ENCODE measurements at regions not wholly inside any gene's neighbourhood (a gene's known extent, or its start where the extent isn't known, plus 50 kb on each side); places are given as distances from the start of the nearest gene placed in this dataset.
"Not testable (repeated sequence)": the region's sequence is repeated elsewhere in the genome, so short reads cannot be mapped to it uniquely, and the experiment has no call there.

DNA sequence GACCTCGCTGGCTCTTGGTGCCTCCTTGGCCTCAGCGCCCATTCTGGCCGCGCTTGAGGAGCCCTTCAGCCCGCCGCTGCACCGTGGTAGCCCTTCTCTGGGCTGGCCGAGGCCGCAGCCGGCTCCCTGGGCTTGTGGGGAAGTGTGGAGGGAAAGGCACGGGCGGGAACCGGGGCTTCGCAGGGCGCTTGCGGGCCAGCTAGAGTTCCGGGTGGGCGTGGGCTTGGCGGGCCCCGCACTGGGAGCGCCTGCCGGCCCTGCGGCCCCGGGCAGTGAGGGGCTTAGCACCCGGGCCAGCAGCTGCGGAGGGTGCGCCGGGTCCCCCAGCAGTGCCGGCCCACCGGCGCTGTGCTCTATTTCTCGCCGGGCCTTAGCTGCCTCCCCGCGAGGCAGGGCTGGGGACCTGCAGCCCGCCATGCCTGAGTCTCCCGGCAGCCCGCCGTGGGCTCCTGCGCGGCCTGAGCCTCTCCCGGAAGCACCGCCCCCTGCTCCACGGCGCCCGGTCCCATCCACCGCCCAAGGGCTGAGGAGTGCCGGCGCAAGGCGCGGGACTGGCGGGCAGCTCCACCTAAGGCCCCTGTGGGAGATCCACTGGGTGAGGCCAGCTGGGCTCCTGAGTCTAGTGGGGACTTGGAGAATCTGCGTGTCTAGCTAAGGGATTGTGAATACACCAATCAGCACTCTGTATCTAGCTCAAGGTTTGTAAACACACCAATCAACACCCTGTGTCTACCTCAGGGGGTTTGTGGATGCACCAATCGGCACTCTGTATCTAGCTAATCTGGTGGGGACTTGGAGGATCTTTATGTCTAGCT, 141.1 kb downstream of the SLCO4C1 start:
- H3K9me3 ChIP-seq (ENCODE audit: low read length); H2AFZ ChIP-seq (ENCODE audit: low read depth, low read length); H3K4me1 ChIP-seq (ENCODE audit: insufficient read depth, low read length); H3K4me3 ChIP-seq (ENCODE audit: low read length); H3K36me3 ChIP-seq (ENCODE audit: insufficient read depth, low read length); H3K27me3 ChIP-seq (ENCODE audit: insufficient read depth, low read length): not testable (repeated sequence)

GRCh38 chr5:102154291-102154690, 141.8 kb downstream of the SLCO4C1 start:
- H2AFZ ChIP-seq (ENCODE audit: low read depth, low read length), result peak overlapping the region; percentile 55
- H3K27me3 ChIP-seq (ENCODE audit: insufficient read depth, low read length), result no peaks in the 10 kb centered on the region
- H3K4me3 ChIP-seq (ENCODE audit: low read length), result no peak overlapping the region
- no peaks in the 10 kb centered on the region for H3K36me3 ChIP-seq (ENCODE audit: insufficient read depth, low read length)
- H3K4me1 ChIP-seq (ENCODE audit: insufficient read depth, low read length), result no peaks in the 10 kb centered on the region
- no peaks in the 10 kb centered on the region for H3K9me3 ChIP-seq (ENCODE audit: low read length)

DNA sequence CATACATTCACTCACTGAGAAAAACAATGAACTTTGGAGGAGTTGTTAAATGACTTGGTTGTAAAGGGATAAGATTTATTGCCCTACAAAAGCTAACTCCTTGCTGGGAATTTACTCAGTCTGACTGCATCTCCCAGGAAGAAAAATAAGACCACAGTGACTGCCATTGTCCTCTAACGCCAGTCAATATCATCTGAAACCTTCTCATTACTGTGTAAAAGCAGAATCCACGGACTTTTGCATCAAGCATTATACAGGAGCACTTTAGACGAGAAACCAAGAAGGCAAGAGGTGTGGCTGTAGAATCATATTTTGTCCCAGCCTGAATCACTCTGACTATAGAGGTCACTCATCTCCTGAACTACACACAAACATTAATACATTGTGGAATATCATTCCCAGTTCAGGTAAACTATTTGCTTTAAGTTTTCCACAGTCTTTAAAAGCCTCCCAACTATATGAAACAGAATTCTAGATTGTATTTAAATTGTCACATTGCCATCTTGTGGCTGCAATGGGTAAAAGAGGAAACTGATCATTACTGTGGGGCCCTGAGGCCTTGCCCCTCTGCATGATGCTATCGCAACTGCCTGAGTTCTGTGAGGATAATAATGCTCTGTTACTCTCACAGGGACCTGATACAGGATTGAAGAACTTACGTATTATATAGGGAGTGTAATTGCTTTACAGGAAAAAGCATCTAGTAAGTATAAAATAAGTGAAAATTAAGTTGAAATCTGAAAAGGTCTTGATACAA, 142.9 kb downstream of the SLCO4C1 start:
- Histone ChIP-seq H3K27me3 (ENCODE audit: insufficient read depth, low read length) (no peaks in the 10 kb centered on the region), H3K36me3 (ENCODE audit: insufficient read depth, low read length) (no peaks in the 10 kb centered on the region), H2AFZ (ENCODE audit: low read depth, low read length) (peak overlapping the region; percentile 55), H3K4me1 (ENCODE audit: insufficient read depth, low read length) (no peaks in the 10 kb centered on the region), H3K9me3 (ENCODE audit: low read length) (no peaks in the 10 kb centered on the region), H3K4me3 (ENCODE audit: low read length) (no peak overlapping the region)

DNA sequence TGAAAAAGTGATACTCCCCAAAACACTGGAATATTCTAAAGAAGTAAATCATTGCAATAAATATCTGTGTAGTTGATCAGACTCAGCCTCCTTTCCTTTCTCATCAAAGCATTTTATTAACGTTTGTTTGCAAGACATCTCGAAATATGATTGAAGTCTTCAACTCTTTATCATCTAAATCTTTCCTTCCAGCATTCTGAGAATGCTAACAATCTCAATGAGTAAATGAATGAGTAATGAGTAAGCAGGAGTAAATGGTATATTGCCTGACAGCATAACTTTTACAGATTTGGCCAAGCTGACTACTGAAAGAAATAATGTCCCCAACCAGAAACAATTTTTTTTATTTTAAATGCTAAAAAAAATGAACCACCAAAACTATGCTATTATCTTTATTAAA, 157.1 kb downstream of the SLCO4C1 start:
- H3K27me3 ChIP-seq (ENCODE audit: insufficient read depth, low read length), result no peaks in the 10 kb centered on the region
- no peak overlapping the region for H3K4me3 ChIP-seq (ENCODE audit: low read length)
- H3K36me3 ChIP-seq (ENCODE audit: insufficient read depth, low read length), result no peaks in the 10 kb centered on the region
- H2AFZ ChIP-seq (ENCODE audit: low read depth, low read length), result no peak overlapping the region
- H3K9me3 ChIP-seq (ENCODE audit: low read length), result no peaks in the 10 kb centered on the region
- no peaks in the 10 kb centered on the region for H3K4me1 ChIP-seq (ENCODE audit: insufficient read depth, low read length)

GRCh38 chr5:102138243-102138653, 157.8 kb downstream of the SLCO4C1 start:
- Histone ChIP-seq H3K4me3 (ENCODE audit: low read length) (no peak overlapping the region), H3K27me3 (ENCODE audit: insufficient read depth, low read length) (no peaks in the 10 kb centered on the region), H2AFZ (ENCODE audit: low read depth, low read length) (no peak overlapping the region), H3K36me3 (ENCODE audit: insufficient read depth, low read length) (no peaks in the 10 kb centered on the region), H3K9me3 (ENCODE audit: low read length) (no peaks in the 10 kb centered on the region), H3K4me1 (ENCODE audit: insufficient read depth, low read length) (no peaks in the 10 kb centered on the region)

- Histone ChIP-seq H3K4me1 (ENCODE audit: insufficient read depth, low read length) (no peaks in the 10 kb centered on the region), H3K36me3 (ENCODE audit: insufficient read depth, low read length) (no peaks in the 10 kb centered on the region), H2AFZ (ENCODE audit: low read depth, low read length) (no peak overlapping the region), H3K27me3 (ENCODE audit: insufficient read depth, low read length) (no peaks in the 10 kb centered on the region), H3K4me3 (ENCODE audit: low read length) (no peak overlapping the region), H3K9me3 (ENCODE audit: low read length) (no peaks in the 10 kb centered on the region)
Measured at GRCh38 chr5:102130890-102131289, 165.2 kb downstream of the SLCO4C1 start.

GRCh38 chr5:102130386-102130785, 165.7 kb downstream of the SLCO4C1 start:
- no peaks in the 10 kb centered on the region for H3K4me1 ChIP-seq (ENCODE audit: insufficient read depth, low read length)
- no peaks in the 10 kb centered on the region for H3K36me3 ChIP-seq (ENCODE audit: insufficient read depth, low read length)
- H3K9me3 ChIP-seq (ENCODE audit: low read length), result no peaks in the 10 kb centered on the region
- H2AFZ ChIP-seq (ENCODE audit: low read depth, low read length), result no peak overlapping the region
- no peaks in the 10 kb centered on the region for H3K27me3 ChIP-seq (ENCODE audit: insufficient read depth, low read length)
- H3K4me3 ChIP-seq (ENCODE audit: low read length), result no peak overlapping the region

GRCh38 chr5:102119252-102119651, 176.8 kb downstream of the SLCO4C1 start:
- H3K4me1 ChIP-seq (ENCODE audit: insufficient read depth, low read length), result no peaks in the 10 kb centered on the region
- no peaks in the 10 kb centered on the region for H3K9me3 ChIP-seq (ENCODE audit: low read length)
- no peak overlapping the region for H2AFZ ChIP-seq (ENCODE audit: low read depth, low read length)
- no peak overlapping the region for H3K4me3 ChIP-seq (ENCODE audit: low read length)
- H3K27me3 ChIP-seq (ENCODE audit: insufficient read depth, low read length), result no peaks in the 10 kb centered on the region
- H3K36me3 ChIP-seq (ENCODE audit: insufficient read depth, low read length), result no peaks in the 10 kb centered on the region

DNA sequence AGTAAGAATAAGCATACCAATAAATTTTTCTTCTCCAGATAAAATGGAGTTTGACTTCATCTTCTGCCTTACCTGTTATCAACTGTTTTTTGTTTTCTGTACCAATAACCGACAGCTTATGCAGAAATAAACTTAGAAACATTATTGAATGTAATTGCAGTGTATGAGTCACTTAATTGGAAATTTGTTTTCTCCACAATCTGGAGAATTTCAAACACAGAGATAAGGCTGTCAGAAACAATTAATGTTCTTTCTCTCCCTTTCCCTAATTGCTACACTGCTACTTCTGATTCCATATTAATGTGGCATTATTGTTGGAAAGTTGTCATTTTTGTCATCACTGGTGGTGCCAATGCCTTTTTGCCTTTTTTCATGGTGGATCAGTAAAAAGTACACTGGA, 180.3 kb downstream of the SLCO4C1 start:
- Histone ChIP-seq H2AFZ (ENCODE audit: low read depth, low read length) (no peak overlapping the region), H3K4me1 (ENCODE audit: insufficient read depth, low read length) (no peaks in the 10 kb centered on the region), H3K36me3 (ENCODE audit: insufficient read depth, low read length) (no peaks in the 10 kb centered on the region), H3K27me3 (ENCODE audit: insufficient read depth, low read length) (no peaks in the 10 kb centered on the region), H3K4me3 (ENCODE audit: low read length) (no peak overlapping the region), H3K9me3 (ENCODE audit: low read length) (no peaks in the 10 kb centered on the region)

DNA sequence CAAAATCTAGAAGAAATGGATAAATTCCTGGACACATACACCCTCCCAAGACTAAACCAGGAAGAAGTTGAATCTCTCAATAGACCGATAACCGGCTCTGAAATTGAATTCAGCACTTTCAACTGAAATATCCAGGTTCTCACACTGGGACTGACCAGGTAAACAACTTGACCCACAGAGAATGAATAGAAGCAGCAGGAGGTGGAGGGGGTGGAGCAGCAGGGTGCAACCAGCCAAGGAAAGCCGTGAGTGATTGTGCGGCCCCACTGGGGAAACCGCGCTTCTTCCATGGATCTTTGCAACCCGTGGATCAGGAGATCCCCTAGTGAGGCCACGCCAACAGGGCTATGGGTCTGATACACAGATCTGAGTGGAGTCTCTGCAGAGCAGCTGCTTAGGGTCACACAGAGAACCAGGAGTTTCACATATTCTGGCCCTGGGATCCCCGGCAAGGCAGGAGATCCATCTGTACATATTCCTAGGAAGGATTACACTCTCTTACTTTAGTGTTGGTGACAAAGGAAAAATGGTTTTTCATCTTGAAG, 181.5 kb downstream of the SLCO4C1 start:
- no peak overlapping the region for H3K4me3 ChIP-seq (ENCODE audit: low read length)
- H2AFZ ChIP-seq (ENCODE audit: low read depth, low read length), result no peak overlapping the region
- no peaks in the 10 kb centered on the region for H3K27me3 ChIP-seq (ENCODE audit: insufficient read depth, low read length)
- no peaks in the 10 kb centered on the region for H3K36me3 ChIP-seq (ENCODE audit: insufficient read depth, low read length)
- no peaks in the 10 kb centered on the region for H3K9me3 ChIP-seq (ENCODE audit: low read length)
- no peaks in the 10 kb centered on the region for H3K4me1 ChIP-seq (ENCODE audit: insufficient read depth, low read length)

DNA sequence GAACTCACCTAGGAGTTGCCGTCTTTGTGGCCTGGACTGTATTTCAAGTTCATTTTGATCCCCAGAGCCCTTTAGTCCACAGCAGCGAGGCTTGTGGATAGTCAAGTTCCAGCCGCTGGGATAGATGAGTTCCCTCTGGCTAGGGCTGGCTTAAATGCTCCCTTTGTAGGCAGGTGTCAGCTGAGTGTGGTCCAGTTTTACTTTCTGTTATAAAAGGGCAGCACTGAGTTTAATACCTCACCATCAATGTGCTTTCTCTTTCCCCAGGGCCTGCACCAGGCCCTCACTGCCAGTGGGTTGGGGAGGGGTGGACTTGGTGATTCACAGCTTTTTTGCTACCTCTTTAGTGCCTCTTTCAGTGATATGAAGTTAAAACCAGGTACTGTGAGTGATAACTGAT, 188.2 kb downstream of the SLCO4C1 start:
- H2AFZ ChIP-seq (ENCODE audit: low read depth, low read length), result no peak overlapping the region
- H3K4me1 ChIP-seq (ENCODE audit: insufficient read depth, low read length), result no peaks in the 10 kb centered on the region
- no peaks in the 10 kb centered on the region for H3K36me3 ChIP-seq (ENCODE audit: insufficient read depth, low read length)
- H3K27me3 ChIP-seq (ENCODE audit: insufficient read depth, low read length), result no peaks in the 10 kb centered on the region
- H3K4me3 ChIP-seq (ENCODE audit: low read length), result no peak overlapping the region
- H3K9me3 ChIP-seq (ENCODE audit: low read length), result no peaks in the 10 kb centered on the region

DNA sequence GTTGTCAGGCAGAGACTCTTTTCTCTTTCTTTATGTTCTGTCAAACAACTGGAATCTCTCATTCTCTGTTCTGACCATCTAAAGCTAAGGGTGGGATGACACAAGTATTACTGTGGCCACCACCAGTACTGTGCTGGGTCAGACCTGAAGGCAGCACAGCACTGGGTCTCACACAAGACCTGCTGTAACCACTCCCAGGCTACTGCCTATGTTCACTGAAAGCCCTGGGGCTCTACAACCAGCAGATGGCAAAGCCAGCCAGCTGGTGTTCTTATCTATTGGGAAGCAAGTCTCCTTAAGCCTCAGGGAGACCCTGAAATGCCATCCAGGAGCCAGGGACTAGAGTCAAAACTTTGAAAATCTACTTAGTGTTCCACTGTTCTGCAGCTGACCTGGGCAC, 189.5 kb downstream of the SLCO4C1 start:
- Histone ChIP-seq H3K9me3 (ENCODE audit: low read length) (no peaks in the 10 kb centered on the region), H3K27me3 (ENCODE audit: insufficient read depth, low read length) (no peaks in the 10 kb centered on the region), H3K4me3 (ENCODE audit: low read length) (no peak overlapping the region), H3K36me3 (ENCODE audit: insufficient read depth, low read length) (no peaks in the 10 kb centered on the region), H2AFZ (ENCODE audit: low read depth, low read length) (no peak overlapping the region), H3K4me1 (ENCODE audit: insufficient read depth, low read length) (no peaks in the 10 kb centered on the region)

DNA sequence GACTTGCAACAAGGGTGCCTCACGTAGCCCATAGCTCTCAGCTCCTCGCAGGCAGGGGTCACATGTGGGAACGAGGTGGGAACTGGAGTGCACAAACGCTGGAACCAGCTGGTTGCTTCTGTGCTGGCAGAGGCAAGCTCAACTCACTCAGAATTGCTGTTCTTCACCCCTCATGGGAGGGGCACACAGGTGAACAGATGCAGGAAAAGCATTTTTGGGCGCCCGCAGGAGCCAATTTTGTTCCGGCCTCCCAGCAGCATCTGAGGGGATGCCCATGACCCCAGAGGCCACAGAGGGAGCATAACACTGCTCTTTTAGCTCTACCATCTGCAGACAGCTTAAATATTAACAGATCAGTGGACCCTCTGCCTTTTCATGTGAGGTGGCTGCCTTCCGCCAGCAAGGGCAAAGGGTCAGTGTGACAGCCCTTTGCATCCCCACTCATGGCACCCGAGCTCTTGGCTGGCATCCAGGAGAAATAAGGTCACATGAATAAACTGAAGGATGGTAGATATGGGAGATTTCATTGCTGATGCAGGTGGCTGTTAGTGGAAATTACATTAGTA, 196.2 kb downstream of the SLCO4C1 start:
- H2AFZ ChIP-seq (ENCODE audit: low read depth, low read length), result no peak overlapping the region
- no peak overlapping the region for H3K4me3 ChIP-seq (ENCODE audit: low read length)
- no peaks in the 10 kb centered on the region for H3K9me3 ChIP-seq (ENCODE audit: low read length)
- H3K4me1 ChIP-seq (ENCODE audit: insufficient read depth, low read length), result peaks cover 4% of the 10 kb centered on the region
- H3K36me3 ChIP-seq (ENCODE audit: insufficient read depth, low read length), result no peaks in the 10 kb centered on the region
- H3K27me3 ChIP-seq (ENCODE audit: insufficient read depth, low read length), result no peaks in the 10 kb centered on the region
